ENCODE measurements at regions not wholly inside any gene's neighbourhood (a gene's known extent, or its start where the extent isn't known, plus 50 kb on each side); places are given as distances from the start of the nearest gene placed in this dataset.

- no peak for DNase-seq (ENCODE audit: low read depth)
- no peak overlapping the region for H3K4me3 ChIP-seq (ENCODE audit: low read depth, low read length)
- TF ChIP-seq CTCF (IDR thresholded peaks at IDR 0.05; ENCODE audit: control insufficient read depth, extremely low read depth, insufficient read depth) = no peak
These were observed 58.4 kb upstream of the ASTN2 start for GRCh38 chr9:117473293-117473692.

- H3K4me3 ChIP-seq (ENCODE audit: low read depth, low read length) = no peak overlapping the region
- TF ChIP-seq CTCF (IDR thresholded peaks at IDR 0.05; ENCODE audit: control insufficient read depth, extremely low read depth, insufficient read depth) = no peak
- DNase-seq (ENCODE audit: low read depth) = no peak
These were observed 56.0 kb upstream of the ASTN2 start for GRCh38 chr9:117470902-117471301.

GRCh38 chr9:117470455-117470854, 55.6 kb upstream of the ASTN2 start:
- no peak for DNase-seq (ENCODE audit: low read depth)
- TF ChIP-seq CTCF (IDR thresholded peaks at IDR 0.05; ENCODE audit: control insufficient read depth, extremely low read depth, insufficient read depth) = no peak
- H3K4me3 ChIP-seq (ENCODE audit: low read depth, low read length) = no peak overlapping the region

- peak; percentile 81 for DNase-seq (ENCODE audit: low read depth)
- TF ChIP-seq CTCF (IDR thresholded peaks at IDR 0.05; ENCODE audit: control insufficient read depth, extremely low read depth, insufficient read depth) = no peak
- H3K4me3 ChIP-seq (ENCODE audit: low read depth, low read length) = no peak overlapping the region
These were observed 51.3 kb upstream of the ASTN2 start for GRCh38 chr9:117466111-117466510.

- H3K4me3 ChIP-seq (ENCODE audit: low read depth, low read length) = no peak overlapping the region
- DNase-seq (ENCODE audit: low read depth) = no peak
- no peak for TF ChIP-seq CTCF (IDR thresholded peaks at IDR 0.05; ENCODE audit: control insufficient read depth, extremely low read depth, insufficient read depth)
These were observed 50.8 kb upstream of the ASTN2 start for GRCh38 chr9:117465706-117466105.

GRCh38 chr9:117464941-117465616, 50.2 kb upstream of the ASTN2 start:
- no peak for DNase-seq (ENCODE audit: low read depth)
- no peak overlapping the region for H3K4me3 ChIP-seq (ENCODE audit: low read depth, low read length)
- no peak for TF ChIP-seq CTCF (IDR thresholded peaks at IDR 0.05; ENCODE audit: control insufficient read depth, extremely low read depth, insufficient read depth)

All from LNCaP clone FGC (cell line).